ENCODE measurements at regions not wholly inside any gene's neighbourhood (a gene's known extent, or its start where the extent isn't known, plus 50 kb on each side); places are given as distances from the start of the nearest gene placed in this dataset.

DNA sequence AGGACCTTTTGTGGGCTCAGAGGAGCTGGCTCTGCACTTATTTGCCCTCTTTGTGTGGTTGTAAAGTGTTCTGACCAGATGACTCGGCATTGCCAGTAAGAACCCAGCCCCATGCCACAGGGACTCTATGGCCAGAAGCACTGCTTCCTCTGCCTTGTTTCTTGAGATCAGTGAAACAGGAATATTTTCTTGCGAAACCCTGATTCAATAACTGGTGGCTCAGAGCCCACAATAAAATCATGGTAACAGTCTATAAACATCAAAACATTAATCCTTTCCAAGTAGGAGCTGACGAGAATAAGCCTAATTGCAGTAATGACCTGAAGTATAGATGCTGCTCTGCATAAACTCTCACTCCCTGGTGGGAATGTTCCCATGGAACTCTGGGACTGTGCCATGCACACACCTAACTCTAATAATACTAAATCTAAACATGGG is 344.3 kb downstream of the ZNF608 start:
- no peaks in the 10 kb centered on the region for H3K4me1 ChIP-seq (ENCODE audit: control insufficient read depth, extremely low read depth, insufficient read depth, low read length)
- no peak for FAIRE-seq
- POLR2A ChIA-PET: no interaction called here

More for the DNA sequence above, 344.3 kb downstream of the ZNF608 start:
- no peak overlapping the region for H3K27ac ChIP-seq (ENCODE audit: insufficient read depth, low read depth, low read length)
- H3K36me3 ChIP-seq (ENCODE audit: control insufficient read depth in 2 of 2, extremely low read depth in 1 of 2, insufficient read depth in 2 of 2, low read length in 2 of 2): no peaks in the 10 kb centered on the region
- dilution Hi-C loops (cut with MboI; ENCODE audit: extremely low pct_ligation_motif_present, low sequenced_read_pairs) (no loop called here), intact Hi-C loops (cut with micrococcal nuclease) (no loop called here)
- no peak for TF ChIP-seq POLR2AphosphoS5 (IDR thresholded peaks at IDR 0.05; ENCODE audit: insufficient read depth, low read depth, low read length)
- TF ChIP-seq, protein P1, sequence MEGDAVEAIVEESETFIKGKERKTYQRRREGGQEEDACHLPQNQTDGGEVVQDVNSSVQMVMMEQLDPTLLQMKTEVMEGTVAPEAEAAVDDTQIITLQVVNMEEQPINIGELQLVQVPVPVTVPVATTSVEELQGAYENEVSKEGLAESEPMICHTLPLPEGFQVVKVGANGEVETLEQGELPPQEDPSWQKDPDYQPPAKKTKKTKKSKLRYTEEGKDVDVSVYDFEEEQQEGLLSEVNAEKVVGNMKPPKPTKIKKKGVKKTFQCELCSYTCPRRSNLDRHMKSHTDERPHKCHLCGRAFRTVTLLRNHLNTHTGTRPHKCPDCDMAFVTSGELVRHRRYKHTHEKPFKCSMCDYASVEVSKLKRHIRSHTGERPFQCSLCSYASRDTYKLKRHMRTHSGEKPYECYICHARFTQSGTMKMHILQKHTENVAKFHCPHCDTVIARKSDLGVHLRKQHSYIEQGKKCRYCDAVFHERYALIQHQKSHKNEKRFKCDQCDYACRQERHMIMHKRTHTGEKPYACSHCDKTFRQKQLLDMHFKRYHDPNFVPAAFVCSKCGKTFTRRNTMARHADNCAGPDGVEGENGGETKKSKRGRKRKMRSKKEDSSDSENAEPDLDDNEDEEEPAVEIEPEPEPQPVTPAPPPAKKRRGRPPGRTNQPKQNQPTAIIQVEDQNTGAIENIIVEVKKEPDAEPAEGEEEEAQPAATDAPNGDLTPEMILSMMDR (IDR thresholded peaks at IDR 0.05; ENCODE audit: extremely low read depth in 1 of 2, insufficient read depth in 1 of 2, low read depth in 1 of 2, low read length in 2 of 2): no peak
- TF ChIP-seq EZH2 (IDR thresholded peaks at IDR 0.05; ENCODE audit: borderline replicate concordance, low read depth, low read length, severe bottlenecking): no peak
- TF ChIP-seq, protein P2, sequence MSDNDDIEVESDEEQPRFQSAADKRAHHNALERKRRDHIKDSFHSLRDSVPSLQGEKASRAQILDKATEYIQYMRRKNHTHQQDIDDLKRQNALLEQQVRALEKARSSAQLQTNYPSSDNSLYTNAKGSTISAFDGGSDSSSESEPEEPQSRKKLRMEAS (IDR thresholded peaks at IDR 0.05; ENCODE audit: insufficient read depth, insufficient read length): no peak
- TF ChIP-seq GATA2 (IDR thresholded peaks at IDR 0.05; ENCODE audit: insufficient read depth, insufficient read length, low read depth, low read length): no peak
- no peak for TF ChIP-seq JUN (IDR thresholded peaks at IDR 0.05; ENCODE audit: borderline replicate concordance, insufficient read depth, insufficient read length, low read depth)
- no peak for TF ChIP-seq MYC (IDR thresholded peaks at IDR 0.05; ENCODE audit: low read depth, low read length)
- no TSS peak for BruUV-seq (replicated peaks)
- CTCF ChIA-PET: interaction anchor here (0.7 kb wide), 1 partner anchor 9 kb away, joined by 3 read pairs; no protein-coding TSS in a partner anchor
- H3K4me3 ChIP-seq (replicated peaks in 1 of 3; ENCODE audit: insufficient read depth in 1 of 3, low read depth in 1 of 3, low read length in 3 of 3): no peak overlapping the region
- peak; percentile 37 for DNase-seq (ENCODE audit: low read depth, low spot score)
- H3K79me2 ChIP-seq (ENCODE audit: control insufficient read depth, insufficient read depth, low read length): no peaks in the 10 kb centered on the region
- no peaks in the 10 kb centered on the region for H3K9me3 ChIP-seq (replicated peaks; ENCODE audit: control insufficient read depth, insufficient read depth, low read length)
- H3K27me3 ChIP-seq (ENCODE audit: control insufficient read depth in 2 of 2, insufficient read depth in 2 of 2, low read length in 2 of 2): peaks cover 0 to 3% of the 10 kb centered on the region in 2 experiments
- no peak overlapping the region for H2AFZ ChIP-seq (ENCODE audit: low read depth, low read length)
- H3K4me2 ChIP-seq (ENCODE audit: insufficient read depth, low read length): no peak overlapping the region
- H3K9ac ChIP-seq (replicated peaks; ENCODE audit: extremely low read depth, insufficient read depth, low read length): no peak overlapping the region
- no peaks in the 10 kb centered on the region for H4K20me1 ChIP-seq (replicated peaks; ENCODE audit: control insufficient read depth, extremely low read depth, insufficient read depth, low read length)
- no peaks in the 10 kb centered on the region for H3K9me1 ChIP-seq (replicated peaks; ENCODE audit: control insufficient read depth, extremely low read depth, insufficient read depth, low read length)

Measured in endothelial cell of umbilical vein (primary cell).